Esophagus muscularis mucosa (tissue), 3 donors: ENCODE measurements at regions not wholly inside any gene's neighbourhood (a gene's known extent, or its start where the extent isn't known, plus 50 kb on each side); places are given as distances from the start of the nearest gene placed in this dataset.

ENCODE experiments used
- EP300 ChIP-seq: sonication (generic); formaldehyde crosslinking; IDR thresholded peaks from one replicate; pipeline ENCODE4 v1.6.1; 2017; ENCODE audit warnings: antibody characterized with exemption
- TF ChIP-seq, protein P1 (sequence below), 3 experiments: fragments of 200-600 bp in 2 of 3; fragments of 450-650 bp in 1 of 3; sonication (generic) in 2 of 3; IDR thresholded peaks; one replicate each; pipeline ENCODE4 v1.5.1; 2017 to 2019; ENCODE audit warnings: antibody characterized with exemption in 3 of 3, mild to moderate bottlenecking in 2 of 3, moderate library complexity in 1 of 3

DNA sequence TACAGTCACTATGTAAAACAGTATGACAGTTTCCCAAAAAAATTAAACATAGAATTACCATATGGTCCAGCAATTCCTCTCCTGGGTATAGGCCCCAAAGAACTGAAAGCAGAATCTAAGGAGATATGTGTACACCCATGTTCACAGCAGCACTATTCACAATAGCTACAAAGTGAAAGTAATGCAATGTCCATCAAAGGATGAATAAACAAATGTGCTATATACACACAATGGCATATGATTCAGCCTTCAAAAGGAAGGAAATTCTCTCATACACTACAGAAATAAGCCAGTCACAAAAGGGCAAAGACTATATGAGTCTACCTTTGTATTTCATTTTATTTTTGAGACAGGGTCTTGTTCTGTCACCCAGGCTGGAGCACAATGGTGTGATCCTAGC, 120.4 kb downstream of the TOMM20 start:
- TF ChIP-seq, protein P1, sequence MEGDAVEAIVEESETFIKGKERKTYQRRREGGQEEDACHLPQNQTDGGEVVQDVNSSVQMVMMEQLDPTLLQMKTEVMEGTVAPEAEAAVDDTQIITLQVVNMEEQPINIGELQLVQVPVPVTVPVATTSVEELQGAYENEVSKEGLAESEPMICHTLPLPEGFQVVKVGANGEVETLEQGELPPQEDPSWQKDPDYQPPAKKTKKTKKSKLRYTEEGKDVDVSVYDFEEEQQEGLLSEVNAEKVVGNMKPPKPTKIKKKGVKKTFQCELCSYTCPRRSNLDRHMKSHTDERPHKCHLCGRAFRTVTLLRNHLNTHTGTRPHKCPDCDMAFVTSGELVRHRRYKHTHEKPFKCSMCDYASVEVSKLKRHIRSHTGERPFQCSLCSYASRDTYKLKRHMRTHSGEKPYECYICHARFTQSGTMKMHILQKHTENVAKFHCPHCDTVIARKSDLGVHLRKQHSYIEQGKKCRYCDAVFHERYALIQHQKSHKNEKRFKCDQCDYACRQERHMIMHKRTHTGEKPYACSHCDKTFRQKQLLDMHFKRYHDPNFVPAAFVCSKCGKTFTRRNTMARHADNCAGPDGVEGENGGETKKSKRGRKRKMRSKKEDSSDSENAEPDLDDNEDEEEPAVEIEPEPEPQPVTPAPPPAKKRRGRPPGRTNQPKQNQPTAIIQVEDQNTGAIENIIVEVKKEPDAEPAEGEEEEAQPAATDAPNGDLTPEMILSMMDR (IDR thresholded peaks at IDR 0.05) = no peak
- no peak for TF ChIP-seq EP300
